ENCODE measurements at regions not wholly inside any gene's neighbourhood (a gene's known extent, or its start where the extent isn't known, plus 50 kb on each side); places are given as distances from the start of the nearest gene placed in this dataset.
"Not testable (repeated sequence)": the region's sequence is repeated elsewhere in the genome, so short reads cannot be mapped to it uniquely, and the experiment has no call there.

GRCh38 chr1:181972256-181972655, 89.3 kb downstream of the ZNF648 start:
- Histone ChIP-seq H3K4me3 (ENCODE audit: insufficient read depth, low read depth, low read length) (no peak overlapping the region), H3K27me3 (ENCODE audit: control insufficient read depth, insufficient read depth, low read length) (no peaks in the 10 kb centered on the region), H3K36me3 (replicated peaks; ENCODE audit: control insufficient read depth, insufficient read depth, low read length) (no peaks in the 10 kb centered on the region)
- DNase-seq: no peak

- Histone ChIP-seq H3K36me3 (replicated peaks; ENCODE audit: control insufficient read depth, insufficient read depth, low read length) (no peaks in the 10 kb centered on the region), H3K4me3 (ENCODE audit: insufficient read depth, low read depth, low read length) (no peak overlapping the region), H3K27me3 (ENCODE audit: control insufficient read depth, insufficient read depth, low read length) (no peaks in the 10 kb centered on the region)
- DNase-seq: no peak
Observed at GRCh38 chr1:181971424-181971823, 90.1 kb downstream of the ZNF648 start.

- H3K36me3 ChIP-seq (replicated peaks; ENCODE audit: control insufficient read depth, insufficient read depth, low read length): no peaks in the 10 kb centered on the region
- no peaks in the 10 kb centered on the region for H3K27me3 ChIP-seq (ENCODE audit: control insufficient read depth, insufficient read depth, low read length)
- peak; percentile 53 for DNase-seq
- no peak overlapping the region for H3K4me3 ChIP-seq (ENCODE audit: insufficient read depth, low read depth, low read length)
Observed at GRCh38 chr1:181969902-181970301, 91.6 kb downstream of the ZNF648 start.

GRCh38 chr1:181954696-181955095, 106.8 kb downstream of the ZNF648 start:
- H3K36me3 ChIP-seq (replicated peaks; ENCODE audit: control insufficient read depth, insufficient read depth, low read length); H3K4me3 ChIP-seq (ENCODE audit: insufficient read depth, low read depth, low read length); DNase-seq; H3K27me3 ChIP-seq (ENCODE audit: control insufficient read depth, insufficient read depth, low read length): not testable (repeated sequence)

- not testable (repeated sequence) for H3K27me3 ChIP-seq (ENCODE audit: control insufficient read depth, insufficient read depth, low read length); H3K36me3 ChIP-seq (replicated peaks; ENCODE audit: control insufficient read depth, insufficient read depth, low read length); H3K4me3 ChIP-seq (ENCODE audit: insufficient read depth, low read depth, low read length); DNase-seq
Observed at GRCh38 chr1:181954178-181954577, 107.3 kb downstream of the ZNF648 start.

- DNase-seq: no peak
- no peaks in the 10 kb centered on the region for H3K36me3 ChIP-seq (replicated peaks; ENCODE audit: control insufficient read depth, insufficient read depth, low read length)
- H3K4me3 ChIP-seq (ENCODE audit: insufficient read depth, low read depth, low read length): no peak overlapping the region
- H3K27me3 ChIP-seq (ENCODE audit: control insufficient read depth, insufficient read depth, low read length): no peaks in the 10 kb centered on the region
Observed at GRCh38 chr1:181953596-181953995, 107.9 kb downstream of the ZNF648 start.

GRCh38 chr1:181951213-181951612, 110.3 kb downstream of the ZNF648 start:
- Histone ChIP-seq H3K36me3 (replicated peaks; ENCODE audit: control insufficient read depth, insufficient read depth, low read length) (no peaks in the 10 kb centered on the region), H3K27me3 (ENCODE audit: control insufficient read depth, insufficient read depth, low read length) (no peaks in the 10 kb centered on the region), H3K4me3 (ENCODE audit: insufficient read depth, low read depth, low read length) (no peak overlapping the region)
- DNase-seq: no peak

- Histone ChIP-seq H3K27me3 (ENCODE audit: control insufficient read depth, insufficient read depth, low read length) (no peaks in the 10 kb centered on the region), H3K36me3 (replicated peaks; ENCODE audit: control insufficient read depth, insufficient read depth, low read length) (no peaks in the 10 kb centered on the region), H3K4me3 (ENCODE audit: insufficient read depth, low read depth, low read length) (no peak overlapping the region)
- no peak for DNase-seq
Observed at GRCh38 chr1:181949500-181949899, 112.0 kb downstream of the ZNF648 start.

- Histone ChIP-seq H3K4me3 (ENCODE audit: insufficient read depth, low read depth, low read length) (no peak overlapping the region), H3K36me3 (replicated peaks; ENCODE audit: control insufficient read depth, insufficient read depth, low read length) (no peaks in the 10 kb centered on the region), H3K27me3 (ENCODE audit: control insufficient read depth, insufficient read depth, low read length) (no peaks in the 10 kb centered on the region)
- no peak for DNase-seq
Observed at GRCh38 chr1:181948372-181948771, 113.1 kb downstream of the ZNF648 start.

- H3K27me3 ChIP-seq (ENCODE audit: control insufficient read depth, insufficient read depth, low read length): no peaks in the 10 kb centered on the region
Observed at GRCh38 chr1:181947441-181947840, 114.1 kb downstream of the ZNF648 start.

GRCh38 chr1:181936768-181937581, 124.5 kb downstream of the ZNF648 start:
- Histone ChIP-seq H3K27me3 (ENCODE audit: control insufficient read depth, insufficient read depth, low read length) (no peaks in the 10 kb centered on the region), H3K4me3 (ENCODE audit: insufficient read depth, low read depth, low read length) (no peak overlapping the region), H3K36me3 (replicated peaks; ENCODE audit: control insufficient read depth, insufficient read depth, low read length) (no peaks in the 10 kb centered on the region)
- peak; percentile 68 for DNase-seq

More at GRCh38 chr1:181947441-181947840, 114.1 kb downstream of the ZNF648 start:
- Histone ChIP-seq H3K36me3 (replicated peaks; ENCODE audit: control insufficient read depth, insufficient read depth, low read length) (no peaks in the 10 kb centered on the region), H3K4me3 (ENCODE audit: insufficient read depth, low read depth, low read length) (no peak overlapping the region)
- DNase-seq: no peak

- H3K36me3 ChIP-seq (replicated peaks; ENCODE audit: control insufficient read depth, insufficient read depth, low read length): no peaks in the 10 kb centered on the region
- H3K4me3 ChIP-seq (ENCODE audit: insufficient read depth, low read depth, low read length): no peak overlapping the region
- DNase-seq: no peak
- H3K27me3 ChIP-seq (ENCODE audit: control insufficient read depth, insufficient read depth, low read length): no peaks in the 10 kb centered on the region
Observed at GRCh38 chr1:181936269-181936668, 125.2 kb downstream of the ZNF648 start.

- H3K27me3 ChIP-seq (ENCODE audit: control insufficient read depth, insufficient read depth, low read length): no peaks in the 10 kb centered on the region
- DNase-seq: no peak
- H3K36me3 ChIP-seq (replicated peaks; ENCODE audit: control insufficient read depth, insufficient read depth, low read length): no peaks in the 10 kb centered on the region
- H3K4me3 ChIP-seq (ENCODE audit: insufficient read depth, low read depth, low read length): no peak overlapping the region
Observed at GRCh38 chr1:181931873-181932272, 129.6 kb downstream of the ZNF648 start.

GRCh38 chr1:181930187-181930586, 131.3 kb downstream of the ZNF648 start:
- Histone ChIP-seq H3K27me3 (ENCODE audit: control insufficient read depth, insufficient read depth, low read length) (no peaks in the 10 kb centered on the region), H3K4me3 (ENCODE audit: insufficient read depth, low read depth, low read length) (no peak overlapping the region), H3K36me3 (replicated peaks; ENCODE audit: control insufficient read depth, insufficient read depth, low read length) (no peaks in the 10 kb centered on the region)
- DNase-seq: no peak

GRCh38 chr1:181926697-181927096, 134.8 kb downstream of the ZNF648 start:
- no peaks in the 10 kb centered on the region for H3K27me3 ChIP-seq (ENCODE audit: control insufficient read depth, insufficient read depth, low read length)
- no peak overlapping the region for H3K4me3 ChIP-seq (ENCODE audit: insufficient read depth, low read depth, low read length)
- DNase-seq: no peak
- H3K36me3 ChIP-seq (replicated peaks; ENCODE audit: control insufficient read depth, insufficient read depth, low read length): no peaks in the 10 kb centered on the region

All from H7 (cell line).